ENCODE measurements at regions not wholly inside any gene's neighbourhood (a gene's known extent, or its start where the extent isn't known, plus 50 kb on each side); places are given as distances from the start of the nearest gene placed in this dataset.

DNA sequence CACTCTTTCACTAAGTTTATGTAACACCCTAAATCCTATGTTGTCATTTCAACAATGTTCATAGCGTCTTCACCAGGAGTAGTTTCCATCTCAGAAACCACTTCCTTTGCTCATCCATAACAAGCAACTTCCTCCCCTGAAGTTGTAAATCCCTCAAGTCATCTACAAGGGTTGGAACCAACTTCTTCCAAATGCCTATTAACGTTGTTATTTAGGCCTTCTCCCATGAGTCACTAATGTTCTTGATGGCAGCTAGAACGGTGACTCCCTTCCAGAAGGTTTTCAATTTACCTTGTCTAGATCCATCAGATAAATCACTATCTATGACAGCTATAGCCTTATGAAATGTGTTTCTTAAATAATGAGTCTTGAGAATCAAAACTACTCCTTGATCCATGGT, 73.3 kb upstream of the TARS1 start:
- no peak overlapping the region for H3K9ac ChIP-seq
- H3K79me2 ChIP-seq (ENCODE audit: insufficient read depth): no peaks in the 10 kb centered on the region
- DNase-seq: no peak
- TF ChIP-seq, protein P1, sequence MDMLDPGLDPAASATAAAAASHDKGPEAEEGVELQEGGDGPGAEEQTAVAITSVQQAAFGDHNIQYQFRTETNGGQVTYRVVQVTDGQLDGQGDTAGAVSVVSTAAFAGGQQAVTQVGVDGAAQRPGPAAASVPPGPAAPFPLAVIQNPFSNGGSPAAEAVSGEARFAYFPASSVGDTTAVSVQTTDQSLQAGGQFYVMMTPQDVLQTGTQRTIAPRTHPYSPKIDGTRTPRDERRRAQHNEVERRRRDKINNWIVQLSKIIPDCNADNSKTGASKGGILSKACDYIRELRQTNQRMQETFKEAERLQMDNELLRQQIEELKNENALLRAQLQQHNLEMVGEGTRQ (IDR thresholded peaks at IDR 0.05; ENCODE audit: borderline replicate concordance, low read depth, low read length): no peak
- H3K9me3 ChIP-seq: no peaks in the 10 kb centered on the region
- 34% methylated on average over 3 of the region's 3 CpGs for WGBS (ENCODE audit: low lambda C conversion rate)
- no peak overlapping the region for H3K4me3 ChIP-seq (ENCODE audit: low read depth in 2 of 2, low read length in 1 of 2)
- peaks cover 0 to 25% of the 10 kb centered on the region in 2 experiments; a peak in 1 of 4 replicates for H3K4me1 ChIP-seq (ENCODE audit: control insufficient read depth in 1 of 2, insufficient read depth in 2 of 2, low read depth in 1 of 2, low read length in 1 of 2)
- no peak overlapping the region for H2AFZ ChIP-seq (ENCODE audit: low read depth)
- CTCF ChIA-PET: interaction anchor here (0.6 kb wide), 1 partner anchor 416 kb away, joined by 3 read pairs; no protein-coding TSS in a partner anchor
- H3K27ac ChIP-seq (ENCODE audit: low read depth in 2 of 2, low read length in 1 of 2): peak overlapping the region in 1 of 2 experiments; percentile 92; a peak in 1 of 4 replicates
- POLR2A ChIA-PET: no interaction called here
- H3K9me2 ChIP-seq: no peaks in the 10 kb centered on the region
- H3K36me3 ChIP-seq (replicated peaks in 1 of 2; ENCODE audit: control insufficient read depth in 1 of 2, insufficient read depth in 2 of 2, low read length in 1 of 2): no peaks in the 10 kb centered on the region
- no peak overlapping the region for H3K4me2 ChIP-seq
- peaks cover 12% of the 10 kb centered on the region for H3F3A ChIP-seq (replicated peaks; ENCODE audit: insufficient read depth)
- H3K27me3 ChIP-seq (ENCODE audit: insufficient read depth): no peaks in the 10 kb centered on the region
- H4K20me1 ChIP-seq (ENCODE audit: insufficient read depth): no peaks in the 10 kb centered on the region

DNA sequence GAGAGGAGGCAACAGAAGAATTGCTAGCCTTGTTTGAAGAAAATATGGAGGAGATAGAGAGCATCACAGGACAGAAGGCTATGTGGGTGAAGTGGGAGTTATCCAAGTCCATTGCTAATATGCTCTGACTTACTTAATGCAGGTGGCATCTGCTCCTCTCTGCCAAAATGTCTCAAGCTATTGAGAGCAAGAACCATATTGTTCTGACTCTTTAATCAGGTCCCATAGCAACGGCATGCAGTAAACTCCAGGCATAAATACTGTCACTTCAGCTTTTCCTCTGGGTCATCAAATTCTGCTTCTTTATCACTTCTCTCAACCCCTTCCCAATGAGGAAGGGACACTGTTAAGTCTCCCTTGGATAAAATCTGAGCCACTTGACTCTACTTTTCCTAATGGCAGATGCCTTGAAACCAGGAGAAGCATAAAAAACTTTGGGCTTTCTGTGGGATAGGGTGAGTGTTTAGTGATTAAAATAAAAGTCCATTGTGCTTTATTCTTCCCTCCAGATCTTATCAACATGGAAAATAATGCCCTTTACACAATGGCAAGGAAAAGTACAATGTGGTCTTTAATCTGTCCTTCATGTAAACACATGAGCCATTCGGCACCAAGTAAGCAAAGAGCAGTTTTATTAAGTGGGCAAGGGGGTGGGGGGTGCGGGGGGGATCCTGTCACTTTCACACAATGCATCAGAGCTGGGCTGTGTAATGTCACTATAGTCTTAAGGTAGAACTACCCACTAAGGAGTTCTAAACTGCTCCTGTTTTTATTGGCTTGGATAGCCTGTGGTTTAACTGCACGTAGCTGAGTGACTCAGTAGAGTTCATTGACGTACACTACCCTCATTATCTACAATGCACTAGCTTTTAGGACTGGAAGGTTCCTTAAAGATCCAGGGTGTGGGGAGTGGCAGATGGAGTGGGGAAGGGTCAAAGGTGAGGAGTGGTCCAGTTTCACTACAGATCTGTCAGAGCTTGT, 71.0 kb upstream of the TARS1 start:
- DNase-seq: no peak
- ChIA-PET POLR2A (no interaction called here), CTCF (no interaction called here)
- Histone ChIP-seq H3F3A (replicated peaks; ENCODE audit: insufficient read depth) (peaks cover 12% of the 10 kb centered on the region), H3K4me1 (ENCODE audit: control insufficient read depth in 1 of 2, insufficient read depth in 2 of 2, low read depth in 1 of 2, low read length in 1 of 2) (peaks cover 0 to 18% of the 10 kb centered on the region in 2 experiments; a peak in 1 of 4 replicates), H3K9me2 (no peaks in the 10 kb centered on the region), H3K36me3 (replicated peaks in 1 of 2; ENCODE audit: control insufficient read depth in 1 of 2, insufficient read depth in 2 of 2, low read length in 1 of 2) (no peaks in the 10 kb centered on the region), H3K9ac (peak overlapping the region; percentile 65), H3K9me3 (no peaks in the 10 kb centered on the region), H4K20me1 (ENCODE audit: insufficient read depth) (no peaks in the 10 kb centered on the region), H3K4me2 (peak overlapping the region; percentile 8; the same call in 1 of the 2 replicates), H2AFZ (ENCODE audit: low read depth) (no peak overlapping the region), H3K27me3 (ENCODE audit: insufficient read depth) (no peaks in the 10 kb centered on the region), H3K27ac (ENCODE audit: low read depth in 2 of 2, low read length in 1 of 2) (peak overlapping the region in 1 of 2 experiments; percentile 92; a peak in 2 of 4 replicates), H3K79me2 (ENCODE audit: insufficient read depth) (no peaks in the 10 kb centered on the region), H3K4me3 (ENCODE audit: low read depth in 2 of 2, low read length in 1 of 2) (no peak overlapping the region)
- WGBS (ENCODE audit: low lambda C conversion rate): 25% methylated on average over 4 of the region's 5 CpGs
- TF ChIP-seq EP300 (IDR thresholded peaks at IDR 0.05; ENCODE audit: borderline replicate concordance in 1 of 2, low read depth in 1 of 2, low read length in 1 of 2) (peak in 1 of 2 experiments; percentile 60; a peak in 1 of 4 replicates), FOSL2 (IDR thresholded peaks at IDR 0.05; ENCODE audit: borderline replicate concordance, low read depth) (peak; percentile 61; the same call in 1 of the 2 replicates), RAD21 (IDR thresholded peaks at IDR 0.05; ENCODE audit: low read length) (no peak), POLR2AphosphoS5 (IDR thresholded peaks at IDR 0.05; ENCODE audit: low read depth, low read length) (no peak), MXI1 (IDR thresholded peaks at IDR 0.05; ENCODE audit: low read depth, low read length) (no peak), NFIC (IDR thresholded peaks at IDR 0.05; ENCODE audit: borderline replicate concordance) (peak; percentile 69), FOXJ3 (CRISPR knock-in tag; IDR thresholded peaks at IDR 0.05) (no peak), TCF12 (IDR thresholded peaks at IDR 0.05) (peak; percentile 46), FOXM1 (IDR thresholded peaks at IDR 0.05; ENCODE audit: low read depth) (peak; percentile 39; the same call in 1 of the 2 replicates)
- TF ChIP-seq, protein P2, sequence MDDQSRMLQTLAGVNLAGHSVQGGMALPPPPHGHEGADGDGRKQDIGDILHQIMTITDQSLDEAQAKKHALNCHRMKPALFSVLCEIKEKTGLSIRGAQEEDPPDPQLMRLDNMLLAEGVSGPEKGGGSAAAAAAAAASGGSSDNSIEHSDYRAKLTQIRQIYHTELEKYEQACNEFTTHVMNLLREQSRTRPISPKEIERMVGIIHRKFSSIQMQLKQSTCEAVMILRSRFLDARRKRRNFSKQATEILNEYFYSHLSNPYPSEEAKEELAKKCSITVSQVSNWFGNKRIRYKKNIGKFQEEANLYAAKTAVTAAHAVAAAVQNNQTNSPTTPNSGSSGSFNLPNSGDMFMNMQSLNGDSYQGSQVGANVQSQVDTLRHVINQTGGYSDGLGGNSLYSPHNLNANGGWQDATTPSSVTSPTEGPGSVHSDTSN (IDR thresholded peaks at IDR 0.05): peak; percentile 58; the same call in 1 of the 2 replicates
